ENCODE measurements at regions not wholly inside any gene's neighbourhood (a gene's known extent, or its start where the extent isn't known, plus 50 kb on each side); places are given as distances from the start of the nearest gene placed in this dataset.
"Not testable (repeated sequence)": the region's sequence is repeated elsewhere in the genome, so short reads cannot be mapped to it uniquely, and the experiment has no call there.

DNA sequence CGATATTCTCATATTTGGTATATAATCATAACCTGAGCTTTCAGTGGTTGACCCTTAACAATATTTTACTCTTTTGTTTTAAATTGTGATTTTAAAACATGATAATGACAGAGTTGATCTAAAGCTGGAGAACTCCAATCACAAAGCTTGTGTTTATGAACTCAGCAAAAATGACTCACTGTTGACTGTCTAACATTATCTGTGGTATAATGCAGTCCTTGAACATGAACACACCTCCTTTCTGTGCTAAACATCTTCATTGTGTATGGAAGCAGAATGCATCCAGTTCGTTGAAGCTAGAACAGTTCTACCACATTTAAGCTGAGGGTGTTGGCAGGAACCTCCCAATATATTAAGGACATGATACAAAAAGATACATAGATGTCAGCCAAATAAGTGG lies 1030.2 kb upstream of the SEMA6A start:
- DNase-seq: no peak
- peaks cover 0 to under 1% (median 0%) of the 10 kb centered on the region in 8 donors for H3K9me3 ChIP-seq
- no peaks in the 10 kb centered on the region for H3K27me3 ChIP-seq (replicated peaks in 1 of 7)
- H3K4me1 ChIP-seq: no peaks in the 10 kb centered on the region
- TF ChIP-seq POLR2AphosphoS5 (IDR thresholded peaks at IDR 0.05): no peak
- TF ChIP-seq, protein P1, sequence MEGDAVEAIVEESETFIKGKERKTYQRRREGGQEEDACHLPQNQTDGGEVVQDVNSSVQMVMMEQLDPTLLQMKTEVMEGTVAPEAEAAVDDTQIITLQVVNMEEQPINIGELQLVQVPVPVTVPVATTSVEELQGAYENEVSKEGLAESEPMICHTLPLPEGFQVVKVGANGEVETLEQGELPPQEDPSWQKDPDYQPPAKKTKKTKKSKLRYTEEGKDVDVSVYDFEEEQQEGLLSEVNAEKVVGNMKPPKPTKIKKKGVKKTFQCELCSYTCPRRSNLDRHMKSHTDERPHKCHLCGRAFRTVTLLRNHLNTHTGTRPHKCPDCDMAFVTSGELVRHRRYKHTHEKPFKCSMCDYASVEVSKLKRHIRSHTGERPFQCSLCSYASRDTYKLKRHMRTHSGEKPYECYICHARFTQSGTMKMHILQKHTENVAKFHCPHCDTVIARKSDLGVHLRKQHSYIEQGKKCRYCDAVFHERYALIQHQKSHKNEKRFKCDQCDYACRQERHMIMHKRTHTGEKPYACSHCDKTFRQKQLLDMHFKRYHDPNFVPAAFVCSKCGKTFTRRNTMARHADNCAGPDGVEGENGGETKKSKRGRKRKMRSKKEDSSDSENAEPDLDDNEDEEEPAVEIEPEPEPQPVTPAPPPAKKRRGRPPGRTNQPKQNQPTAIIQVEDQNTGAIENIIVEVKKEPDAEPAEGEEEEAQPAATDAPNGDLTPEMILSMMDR (IDR thresholded peaks at IDR 0.05 in 8 of 11, conservative IDR thresholded peaks at IDR 0.05 in 3 of 11): no peak
- TF ChIP-seq POLR2A (IDR thresholded peaks at IDR 0.05): no peak
- H3K4me3 ChIP-seq: no peak overlapping the region
- intact Hi-C loops (cut with DNase I; ENCODE audit: low total_unique reads): no loop called here
- no peak overlapping the region for H3K27ac ChIP-seq
- no peaks in the 10 kb centered on the region for H3K36me3 ChIP-seq
- WGBS, 5 donors: 72 to 90% (median 80%) methylated on average over 2 of the region's 2 CpGs

DNA sequence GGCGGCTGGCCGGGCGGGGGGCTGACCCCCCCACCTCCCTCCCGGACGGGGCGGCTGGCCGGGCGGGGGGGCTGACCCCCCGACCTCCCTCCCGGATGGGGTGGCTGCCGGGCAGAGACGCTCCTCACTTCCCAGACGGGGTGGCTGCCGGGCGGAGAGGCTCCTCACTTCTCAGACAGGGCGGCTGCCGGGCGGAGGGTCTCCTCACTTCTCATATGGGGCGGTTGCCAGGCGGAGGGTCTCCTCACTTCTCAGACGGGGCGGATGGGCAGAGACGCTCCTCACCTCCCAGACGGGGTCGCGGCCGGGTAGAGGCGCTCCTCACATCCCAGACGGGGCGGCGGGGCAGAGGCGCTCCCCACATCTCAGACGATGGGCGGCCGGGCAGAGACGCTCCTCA lies 1025.2 kb upstream of the SEMA6A start:
- H3K4me3 ChIP-seq; H3K27ac ChIP-seq; DNase-seq; intact Hi-C loops (cut with DNase I; ENCODE audit: low total_unique reads); H3K36me3 ChIP-seq; H3K4me1 ChIP-seq; H3K9me3 ChIP-seq; H3K27me3 ChIP-seq (replicated peaks in 1 of 7): not testable (repeated sequence)
- WGBS, 5 donors: 92 to 95% (median 94%) methylated on average over 16 to 36 of the region's 36 CpGs

DNA sequence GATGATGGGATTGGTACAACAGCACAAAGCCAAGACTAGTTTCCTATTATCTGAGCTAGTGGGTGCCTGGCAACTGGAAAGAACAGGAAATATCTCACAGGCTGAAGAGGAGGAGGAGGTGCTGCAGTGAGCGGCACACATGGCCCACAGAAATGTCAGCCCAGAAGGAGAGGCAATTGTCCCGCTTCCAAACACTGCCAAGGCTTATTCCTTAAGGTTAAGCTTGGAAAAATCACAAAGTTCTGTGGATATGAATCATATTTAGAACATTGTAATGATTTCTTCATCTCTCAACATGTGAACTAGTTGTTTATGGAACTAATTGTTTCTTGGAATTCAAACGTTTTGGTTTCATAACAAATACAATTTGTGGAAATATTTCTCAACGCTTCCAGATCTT lies 1019.5 kb upstream of the SEMA6A start:
- TF ChIP-seq POLR2A (IDR thresholded peaks at IDR 0.05): no peak
- TF ChIP-seq, protein P1 (IDR thresholded peaks at IDR 0.05 in 8 of 11, conservative IDR thresholded peaks at IDR 0.05 in 3 of 11): no peak
- no peak for TF ChIP-seq POLR2AphosphoS5 (IDR thresholded peaks at IDR 0.05)
- WGBS, 5 donors: 38 to 54% (median 44%) methylated on average over 4 of the region's 4 CpGs
- H3K27me3 ChIP-seq (replicated peaks in 1 of 7): no peaks in the 10 kb centered on the region
- no peaks in the 10 kb centered on the region for H3K36me3 ChIP-seq
- intact Hi-C loops (cut with DNase I; ENCODE audit: low total_unique reads): no loop called here
- no peak for DNase-seq
- no peaks in the 10 kb centered on the region for H3K4me1 ChIP-seq
- H3K4me3 ChIP-seq: no peak overlapping the region
- H3K9me3 ChIP-seq: no peaks in the 10 kb centered on the region
- H3K27ac ChIP-seq: no peak overlapping the region

DNA sequence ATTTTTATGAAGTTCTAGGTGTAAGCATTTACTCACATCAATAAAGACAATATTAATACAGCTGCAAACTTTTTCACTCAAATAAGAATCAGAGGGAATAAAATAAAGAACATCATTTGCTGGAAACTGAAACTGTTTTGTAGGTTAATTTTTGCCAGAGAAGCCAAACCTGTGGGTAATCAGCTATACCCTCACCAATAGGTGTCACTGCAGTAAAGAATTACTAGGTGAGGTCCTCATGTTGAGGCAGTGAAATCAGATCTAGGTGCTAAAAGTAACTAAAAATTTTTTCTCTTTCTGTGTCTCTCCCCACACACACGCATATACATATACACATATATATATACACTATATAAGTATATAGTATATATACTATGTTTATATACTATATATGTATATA lies 1016.3 kb upstream of the SEMA6A start:
- WGBS, 5 donors: 44 to 71% (median 50%) methylated on average over 1 of the region's 1 CpG
- no peak for DNase-seq
- intact Hi-C loops (cut with DNase I; ENCODE audit: low total_unique reads): no loop called here
- no peak overlapping the region for H3K27ac ChIP-seq
- no peaks in the 10 kb centered on the region for H3K9me3 ChIP-seq
- no peaks in the 10 kb centered on the region for H3K27me3 ChIP-seq (replicated peaks in 1 of 7)
- H3K4me3 ChIP-seq: no peak overlapping the region
- H3K4me1 ChIP-seq: no peaks in the 10 kb centered on the region
- no peaks in the 10 kb centered on the region for H3K36me3 ChIP-seq
- TF ChIP-seq POLR2AphosphoS5 (IDR thresholded peaks at IDR 0.05): no peak
- TF ChIP-seq, protein P1 (IDR thresholded peaks at IDR 0.05 in 8 of 11, conservative IDR thresholded peaks at IDR 0.05 in 3 of 11): peak in 1 of 11 experiments; percentile 11

DNA sequence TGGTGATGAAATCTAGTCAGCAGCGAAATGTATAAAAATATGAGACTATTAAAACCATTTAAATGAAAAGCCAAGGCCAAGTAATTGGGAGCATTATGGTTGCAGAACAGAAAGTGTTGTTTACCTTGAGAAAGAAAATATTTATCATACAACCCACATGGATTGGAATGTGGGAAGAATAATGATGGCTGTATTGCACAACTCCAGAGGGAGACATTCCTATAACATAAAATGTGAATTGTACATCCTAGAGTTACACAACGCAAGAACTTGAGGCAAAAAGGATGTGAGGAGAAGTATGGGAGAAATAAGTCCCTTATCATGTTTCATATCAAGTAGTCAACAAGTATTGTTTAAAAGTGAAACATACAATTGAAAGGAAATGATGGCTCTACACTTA lies 1014.0 kb upstream of the SEMA6A start:
- WGBS, 5 donors: 64 to 91% (median 84%) methylated on average over 2 of the region's 2 CpGs
- no peaks in the 10 kb centered on the region for H3K9me3 ChIP-seq
- no peaks in the 10 kb centered on the region for H3K36me3 ChIP-seq
- H3K4me3 ChIP-seq: no peak overlapping the region
- no peaks in the 10 kb centered on the region for H3K27me3 ChIP-seq (replicated peaks in 1 of 7)
- TF ChIP-seq, protein P1 (IDR thresholded peaks at IDR 0.05 in 8 of 11, conservative IDR thresholded peaks at IDR 0.05 in 3 of 11): no peak
- TF ChIP-seq POLR2A (IDR thresholded peaks at IDR 0.05) (no peak), POLR2AphosphoS5 (IDR thresholded peaks at IDR 0.05) (no peak)
- intact Hi-C loops (cut with DNase I; ENCODE audit: low total_unique reads): no loop called here
- H3K4me1 ChIP-seq: no peaks in the 10 kb centered on the region
- no peak for DNase-seq
- no peak overlapping the region for H3K27ac ChIP-seq

All from spleen (tissue), 11 donors.